K562 (cell line): ENCODE measurements at regions not wholly inside any gene's neighbourhood (a gene's known extent, or its start where the extent isn't known, plus 50 kb on each side); places are given as distances from the start of the nearest gene placed in this dataset.

Source experiments
- CBFA2T3 ChIP-seq: fragments of 450-650 bp; IDR thresholded peaks from 2 replicates; pipeline ENCODE4 v1.6.1; 2017
- CREB5 ChIP-seq: fragments of 250-450 bp; sonication (Bioruptor Pico); IDR thresholded peaks from 2 replicates; pipeline ENCODE4 v1.5.0; 2020; ENCODE audit warnings: mild to moderate bottlenecking
- CREBBP ChIP-seq: IDR thresholded peaks from one replicate; pipeline ENCODE4 v1.6.1; 2012; ENCODE audit warnings: low read depth, mild to moderate bottlenecking, control low read depth, inconsistent platforms, low read length
- CTCF ChIP-seq, 3 experiments: IDR thresholded peaks in 2 of 3; conservative IDR thresholded peaks in 1 of 3; 2 replicates each; pipeline ENCODE4 v1.5.1; 2011 to 2012; ENCODE audit warnings: low read length in 3 of 3, mild to moderate bottlenecking in 3 of 3, control low read depth in 2 of 3, improper control_type of control experiment in 1 of 3, inconsistent platforms in 1 of 3, low read depth in 1 of 3, mixed read lengths in 1 of 3, moderate library complexity in 1 of 3; ENCODE audit not compliant: insufficient read depth in 2 of 3
- DDX20 ChIP-seq: fragments of 450-650 bp; IDR thresholded peaks from 2 replicates; pipeline ENCODE4 v1.6.1; 2016; ENCODE audit warnings: missing genetic modification characterization, low read depth, mild to moderate bottlenecking, missing compliant biosample characterization, moderate library complexity
- E2F3 ChIP-seq: fragments of 250-450 bp; sonication (Bioruptor Pico); IDR thresholded peaks from 2 replicates; pipeline ENCODE4 v1.4.0; 2020; ENCODE audit warnings: mild to moderate bottlenecking
- HDGF ChIP-seq: fragments of 450-650 bp; IDR thresholded peaks from 2 replicates; pipeline ENCODE4 v1.6.1; 2016
- NR2C2 ChIP-seq, 2 experiments: fragments of 200-800 bp in 1 of 2; sonication (Bioruptor generic) in 1 of 2; sonication (generic) in 1 of 2; formaldehyde crosslinking in 1 of 2; IDR thresholded peaks; 2 replicates each; pipeline versions ENCODE4 v1.6.1 to v1.8.0; 2016 to 2022; ENCODE audit warnings: mild to moderate bottlenecking in 1 of 2, missing compliant biosample characterization in 1 of 2, missing genetic modification characterization in 1 of 2, missing genetic modification reagents in 1 of 2
- POLR2A ChIP-seq: fragments of 450-650 bp; conservative IDR thresholded peaks from 2 replicates; pipeline ENCODE4 v1.6.1; 2016

DNA sequence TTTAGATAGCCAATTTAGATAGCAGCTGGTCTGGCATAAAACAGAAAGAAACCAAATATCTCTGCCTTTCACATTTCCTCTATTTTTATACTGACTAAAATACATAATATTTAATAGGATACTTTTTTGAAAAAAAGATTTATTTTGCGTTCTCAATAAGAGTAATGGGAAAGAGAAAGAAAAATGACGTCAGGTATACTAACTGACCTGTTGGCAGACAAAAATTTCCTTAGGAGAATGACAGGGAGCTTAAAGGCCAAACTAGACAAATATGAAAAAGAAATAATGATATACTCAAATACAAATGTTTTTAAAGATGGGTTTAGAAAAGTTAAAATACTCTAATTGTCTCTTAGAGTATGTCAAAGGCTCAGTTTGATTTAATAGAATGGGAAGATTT is 309.4 kb upstream of the ADGRL3 start:
- TF ChIP-seq CREB5: no peak
- TF ChIP-seq CREBBP: no peak
- TF ChIP-seq CTCF (IDR thresholded peaks at IDR 0.05 in 2 of 3, conservative IDR thresholded peaks at IDR 0.05 in 1 of 3; ENCODE audit: insufficient read depth in 2 of 3, low read depth in 1 of 3, low read length in 3 of 3): no peak
- no peak for TF ChIP-seq POLR2A
- no peak for TF ChIP-seq HDGF
- no peak for TF ChIP-seq DDX20 (tag)
- no peak for TF ChIP-seq CBFA2T3
- no peak for TF ChIP-seq NR2C2 (CRISPR knock-in tag; IDR thresholded peaks at IDR 0.05)
- TF ChIP-seq NR2C2 (tag; IDR thresholded peaks at IDR 0.05): no peak
- TF ChIP-seq E2F3 (CRISPR knock-in tag): no peak
